GM18526 (cell line): ENCODE measurements at regions not wholly inside any gene's neighbourhood (a gene's known extent, or its start where the extent isn't known, plus 50 kb on each side); places are given as distances from the start of the nearest gene placed in this dataset.

ENCODE experiments used
- POLR2A ChIP-seq: IDR thresholded peaks from 3 replicates; pipeline ENCODE4 v1.6.1; 2011; ENCODE audit not compliant: insufficient read length; ENCODE audit errors: extremely low read depth

DNA sequence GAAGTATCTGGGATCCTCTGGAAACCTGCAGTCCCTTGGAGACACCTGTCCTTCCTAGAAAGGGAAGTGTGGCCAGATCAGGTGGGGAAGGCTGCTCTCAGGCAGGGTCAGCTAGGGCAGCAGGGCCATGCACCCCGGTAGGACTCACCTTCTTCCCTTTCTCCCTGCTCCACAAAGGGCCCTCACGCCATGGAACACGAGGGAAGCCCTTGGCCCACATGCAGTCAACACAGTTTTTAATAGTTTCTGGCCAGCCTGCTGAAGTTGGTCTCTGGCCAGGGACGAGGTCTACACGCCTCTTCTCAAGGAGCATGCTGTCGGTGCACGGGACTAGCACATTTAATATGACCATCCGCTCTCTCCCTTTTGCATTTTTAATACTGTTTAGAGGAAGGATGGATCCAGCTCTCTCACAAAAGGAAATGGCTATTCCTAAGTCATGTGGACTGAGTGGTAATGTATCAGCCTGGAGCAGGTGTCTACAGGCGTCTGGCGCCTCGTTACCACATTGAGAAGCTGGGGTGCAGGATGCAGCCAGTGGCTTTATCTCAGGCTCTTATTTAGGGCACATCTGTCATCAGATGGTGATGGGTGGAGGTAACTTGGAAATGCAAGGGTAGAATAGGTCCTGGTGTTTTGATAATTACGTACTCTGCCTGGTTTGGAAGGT is 153.9 kb downstream of the KLF13 start:
- no peak for TF ChIP-seq POLR2A

- no peak for TF ChIP-seq POLR2A
Observed at GRCh38 chr15:31481142-31481541, 154.5 kb downstream of the KLF13 start.

DNA sequence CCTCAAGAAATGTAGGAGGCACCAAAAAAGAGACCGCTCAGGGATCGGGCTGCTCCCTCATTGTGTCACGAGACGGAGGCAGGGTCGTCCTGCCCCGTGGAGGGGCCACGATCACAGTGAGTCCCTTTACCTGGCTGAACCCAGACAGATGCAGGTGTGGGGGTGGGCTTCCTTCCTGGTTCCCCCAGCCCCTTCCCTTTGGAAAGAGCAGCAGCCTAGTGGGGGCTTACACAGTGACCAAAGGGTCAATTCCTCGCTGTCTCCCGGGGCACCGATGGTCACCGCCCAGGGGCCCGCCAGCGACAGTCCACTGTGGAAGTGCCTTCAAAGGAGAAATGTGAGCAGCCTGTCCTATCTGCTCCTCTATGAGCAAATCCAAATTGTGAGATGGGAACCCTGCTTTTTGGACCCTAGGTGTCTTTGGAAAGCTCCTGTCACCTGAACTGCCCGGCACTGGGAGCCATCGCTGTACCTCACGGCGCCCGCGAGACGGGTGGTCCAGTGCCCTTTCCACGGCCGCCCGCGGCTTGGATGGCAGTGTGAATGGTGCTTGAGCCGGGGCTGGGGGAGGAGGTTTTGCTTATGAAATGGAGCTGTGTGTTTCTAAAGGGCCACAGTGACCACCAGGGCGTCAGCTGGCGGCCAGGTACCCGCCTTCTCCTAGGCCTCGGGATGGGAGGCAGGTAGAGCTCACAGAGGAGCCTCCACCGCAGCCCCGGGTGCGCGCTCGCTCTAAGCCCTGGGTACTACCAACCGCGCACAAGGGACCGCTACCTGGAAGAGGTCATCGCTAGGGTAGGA is 155.7 kb downstream of the KLF13 start:
- TF ChIP-seq POLR2A = no peak

DNA sequence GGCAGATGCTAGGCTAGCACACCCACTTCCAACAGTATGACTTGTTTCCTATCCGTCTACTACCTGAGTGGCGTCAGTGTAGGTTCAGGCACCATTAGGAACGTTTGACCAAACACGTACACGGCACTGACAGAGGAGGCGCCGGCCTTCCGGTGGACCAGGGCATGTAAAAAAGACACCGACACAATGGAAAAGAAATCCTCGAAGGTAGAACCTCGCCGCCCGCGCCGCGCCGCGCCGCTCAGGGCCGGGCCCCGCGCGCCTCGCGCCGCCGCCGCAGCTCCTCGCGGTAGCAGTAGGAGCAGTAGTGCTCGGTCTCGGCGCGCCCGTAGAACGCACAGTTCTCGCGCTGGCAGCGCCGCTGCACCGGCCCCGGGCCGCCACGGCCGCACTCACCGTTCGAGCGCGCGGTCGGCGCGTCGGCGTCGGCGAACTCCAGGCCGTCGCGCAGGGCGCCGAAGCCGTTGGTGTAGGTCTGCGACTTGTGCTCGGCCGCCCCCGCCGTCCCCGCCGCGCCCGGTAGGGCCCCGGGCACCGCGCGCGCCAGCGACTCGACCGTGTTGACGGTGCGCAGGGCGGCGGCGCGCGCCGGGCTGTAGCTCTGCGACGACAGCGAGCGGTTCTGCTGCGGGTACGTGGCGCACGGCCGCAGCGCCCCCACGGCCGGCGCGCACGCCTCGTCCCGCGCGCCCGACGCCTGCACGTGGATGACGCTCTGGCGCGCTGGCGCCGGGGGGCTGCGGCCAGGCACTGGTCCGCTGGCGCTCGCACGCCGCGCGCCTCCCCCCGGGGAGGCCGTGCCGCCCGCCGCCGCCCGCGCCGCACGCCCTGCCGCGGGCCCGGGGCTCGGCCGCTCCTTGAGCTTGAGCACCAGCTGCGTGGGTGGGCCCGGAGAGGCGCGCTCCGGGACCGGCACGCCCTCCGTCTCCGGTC is 156.7 kb downstream of the KLF13 start:
- TF ChIP-seq POLR2A = no peak

DNA sequence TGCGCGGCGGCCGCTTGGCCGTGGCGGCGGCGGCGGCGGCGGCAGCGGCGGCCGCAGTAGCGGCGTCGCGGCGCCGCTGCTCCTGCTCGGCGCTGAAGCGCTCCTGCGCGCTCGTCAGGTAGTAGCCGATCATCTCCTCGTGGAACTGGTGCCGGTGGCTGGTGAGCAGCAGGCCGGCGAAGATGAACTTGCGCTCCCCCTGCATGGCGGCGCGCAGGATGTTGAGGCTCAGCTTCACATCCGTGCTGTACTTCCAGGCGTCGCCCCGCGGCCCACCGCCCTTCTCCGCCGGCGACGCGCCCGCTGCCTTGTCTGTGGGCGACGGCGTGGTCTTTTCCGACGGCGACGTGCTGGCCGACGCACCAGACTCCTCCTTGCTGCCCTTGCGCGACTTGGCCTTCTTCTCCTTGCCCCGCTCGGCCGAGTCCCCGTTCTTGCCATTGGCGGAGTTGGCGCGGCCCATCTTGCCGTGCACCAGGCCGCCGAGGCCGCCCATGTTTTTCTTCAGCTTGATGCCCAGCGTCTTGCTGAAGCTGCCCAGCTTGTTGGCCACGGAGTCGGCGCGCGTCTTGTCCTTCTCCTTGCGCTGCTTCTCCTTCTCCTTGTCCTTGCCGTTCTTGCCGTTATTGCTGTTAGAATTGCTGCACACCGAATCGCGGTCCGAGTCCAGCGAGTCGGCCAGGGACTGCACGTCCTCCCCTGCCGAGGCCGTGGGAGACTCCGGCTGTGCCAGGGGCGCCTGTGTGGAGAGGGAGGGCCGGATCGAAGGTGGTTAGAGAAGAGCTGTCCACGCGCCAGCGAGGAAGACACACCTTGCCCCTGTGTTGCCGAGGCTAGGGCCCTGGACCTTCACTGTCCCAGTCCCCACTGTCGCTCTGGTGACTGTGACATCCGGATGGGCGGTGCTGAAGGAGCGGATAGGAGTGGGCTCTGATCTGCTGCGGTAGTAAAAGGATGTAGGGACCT is 157.6 kb downstream of the KLF13 start:
- no peak for TF ChIP-seq POLR2A

- TF ChIP-seq POLR2A = no peak
Observed at GRCh38 chr15:31484986-31485385, 158.4 kb downstream of the KLF13 start.

DNA sequence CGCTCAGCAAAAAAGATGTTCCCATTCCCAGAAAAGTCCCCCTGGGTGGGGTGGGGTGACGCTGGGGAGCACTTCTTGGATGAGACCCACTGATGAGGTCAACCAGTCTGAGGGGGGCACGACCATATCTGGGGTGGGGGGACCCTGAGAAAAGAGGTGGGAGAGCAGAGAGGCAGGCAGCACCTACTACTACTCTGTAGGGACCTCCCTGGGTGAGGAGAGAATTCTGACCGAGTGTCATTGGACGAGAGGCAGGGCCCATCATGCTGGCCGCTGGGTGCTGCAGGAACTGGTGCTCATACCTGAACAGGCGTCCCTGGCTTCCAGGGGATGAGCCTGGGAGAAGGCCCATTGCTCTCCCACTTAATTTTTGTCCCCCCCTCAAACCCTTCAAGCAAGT is 158.8 kb downstream of the KLF13 start:
- no peak for TF ChIP-seq POLR2A

DNA sequence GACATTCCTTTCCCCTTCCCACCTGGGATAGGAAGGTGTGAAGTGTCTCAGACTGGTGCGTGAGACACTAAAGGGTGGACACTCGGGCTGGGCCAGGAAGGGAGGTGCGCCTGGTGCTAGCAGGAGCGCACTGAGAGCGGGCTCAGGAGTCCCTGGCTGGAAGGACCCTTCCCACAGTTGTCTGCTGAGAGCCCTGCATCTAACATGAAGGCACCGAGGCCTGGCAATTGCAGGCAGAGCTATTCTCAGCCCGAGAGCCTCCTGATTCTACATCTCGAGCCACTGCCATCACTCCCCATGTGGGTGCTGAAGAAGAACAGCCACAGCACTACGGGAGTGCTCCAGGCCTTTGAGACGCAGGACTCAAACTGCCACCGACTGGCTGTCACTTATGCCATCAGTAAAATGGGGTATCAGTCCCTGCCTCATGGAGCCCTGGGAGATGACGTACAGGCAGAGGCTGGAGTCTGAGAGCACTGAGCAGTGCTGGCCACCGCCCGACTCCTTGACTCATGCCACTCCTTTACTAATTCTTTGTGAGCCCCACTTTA is 159.4 kb downstream of the KLF13 start:
- TF ChIP-seq POLR2A = no peak

DNA sequence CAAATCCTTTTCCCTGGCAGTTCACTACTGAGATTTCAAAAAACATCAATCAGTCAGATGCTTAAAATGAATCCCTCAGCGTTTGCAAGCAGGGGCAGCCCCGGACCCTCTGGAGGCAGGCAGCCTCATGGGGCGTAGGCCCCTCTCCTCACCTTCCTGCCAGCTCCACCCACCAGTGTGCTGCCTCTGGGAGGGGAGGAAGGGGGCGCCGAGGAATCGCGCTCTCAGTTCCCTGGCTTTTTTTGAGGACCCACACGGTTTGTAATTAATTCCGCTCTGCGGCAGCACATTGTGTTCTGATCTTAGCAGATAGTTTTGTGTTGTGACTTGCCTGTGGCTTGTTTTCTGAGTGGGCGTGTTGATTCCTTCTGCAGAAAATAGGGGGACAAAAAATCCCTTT is 159.9 kb downstream of the KLF13 start:
- no peak for TF ChIP-seq POLR2A

- TF ChIP-seq POLR2A = no peak
Observed at GRCh38 chr15:31486906-31487695, 160.5 kb downstream of the KLF13 start.

DNA sequence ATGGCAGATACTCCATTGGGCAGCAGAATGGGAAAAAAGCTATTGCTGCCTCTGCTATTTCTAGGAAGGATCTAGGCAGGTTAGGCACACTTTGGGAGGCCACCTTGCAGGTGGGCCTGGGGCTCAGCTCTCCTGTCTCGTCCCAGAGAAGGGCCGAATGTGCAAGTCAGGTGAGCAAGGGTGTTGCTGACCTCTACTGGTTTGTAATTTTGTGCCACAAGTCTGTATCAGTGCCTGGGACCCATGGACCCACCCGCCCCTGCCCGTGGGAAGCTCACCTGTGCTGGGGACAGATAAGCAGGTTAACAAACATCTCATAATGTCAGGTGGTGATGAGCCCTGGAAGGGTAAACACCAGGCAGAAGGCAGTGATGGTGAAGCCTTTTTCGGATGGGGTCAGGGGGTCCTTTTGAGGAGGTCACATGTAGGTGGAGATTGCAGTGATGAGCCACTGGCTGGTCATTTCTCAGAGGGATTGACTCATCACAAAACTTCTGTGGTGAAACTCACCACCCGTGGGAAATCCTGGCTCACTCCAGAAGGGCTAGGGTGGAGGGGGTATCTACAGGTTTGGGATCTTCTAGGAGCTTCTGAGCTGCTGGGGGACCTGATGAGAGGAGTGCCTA is 161.3 kb downstream of the KLF13 start:
- no peak for TF ChIP-seq POLR2A

- TF ChIP-seq POLR2A = no peak
Observed at GRCh38 chr15:31488437-31489204, 162.0 kb downstream of the KLF13 start.
